IPS-15b (cell line): ENCODE measurements at regions not wholly inside any gene's neighbourhood (a gene's known extent, or its start where the extent isn't known, plus 50 kb on each side); places are given as distances from the start of the nearest gene placed in this dataset.

Experiments
- H3K27me3 ChIP-seq: one replicate; pipeline ENCODE4 v1.6.1; 2013; ENCODE audit warnings: low read length; ENCODE audit not compliant: control insufficient read depth, insufficient read depth
- H3K36me3 ChIP-seq: one replicate; pipeline ENCODE4 v1.6.1; 2013; ENCODE audit warnings: low read length; ENCODE audit not compliant: control insufficient read depth, insufficient read depth
- H3K4me1 ChIP-seq: one replicate; pipeline ENCODE4 v1.6.1; 2013; ENCODE audit warnings: mild to moderate bottlenecking, low read length; ENCODE audit not compliant: control insufficient read depth, insufficient read depth
- H3K4me3 ChIP-seq: one replicate; pipeline ENCODE4 v1.5.1; 2013; ENCODE audit warnings: low read depth, low read length
- H3K9ac ChIP-seq: one replicate; pipeline ENCODE4 v1.6.1; 2013; ENCODE audit warnings: low read depth, mild to moderate bottlenecking, low read length
- H3K9me3 ChIP-seq: one replicate; pipeline ENCODE4 v1.6.1; 2013; ENCODE audit warnings: mild to moderate bottlenecking, low read length; ENCODE audit not compliant: control insufficient read depth, insufficient read depth

- Histone ChIP-seq H3K27me3 (peaks cover 15% of the 10 kb centered on the region), H3K9me3 (no peaks in the 10 kb centered on the region), H3K9ac (no peak overlapping the region), H3K4me3 (no peak overlapping the region), H3K4me1 (peaks cover 2% of the 10 kb centered on the region), H3K36me3 (no peaks in the 10 kb centered on the region)
These were observed 126.5 kb downstream of the MRPL36 start for GRCh38 chr5:1673042-1673677.

DNA sequence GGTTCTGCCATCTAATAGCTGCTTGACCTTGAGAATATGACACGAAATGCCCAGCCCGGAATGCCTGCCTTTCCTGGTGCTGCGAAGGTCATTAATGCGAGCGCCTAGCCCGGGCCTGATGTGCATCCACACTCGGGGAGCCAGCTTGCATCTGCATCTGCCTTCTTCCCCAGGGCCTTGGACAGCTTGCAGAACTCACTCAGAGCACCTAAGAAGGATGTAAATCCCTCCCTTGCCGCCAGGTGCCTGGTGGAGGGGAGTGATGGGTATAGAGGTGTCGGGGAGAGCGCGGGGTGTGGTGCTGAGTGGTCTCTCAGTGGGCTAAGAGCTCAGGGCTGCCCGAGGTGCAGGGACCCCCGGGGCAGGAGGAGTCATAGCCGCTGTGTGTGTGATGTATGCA is 127.2 kb downstream of the MRPL36 start:
- Histone ChIP-seq H3K36me3 (no peaks in the 10 kb centered on the region), H3K9ac (no peak overlapping the region), H3K27me3 (peaks cover 22% of the 10 kb centered on the region), H3K4me3 (no peak overlapping the region), H3K4me1 (peaks cover 2% of the 10 kb centered on the region), H3K9me3 (no peaks in the 10 kb centered on the region)

DNA sequence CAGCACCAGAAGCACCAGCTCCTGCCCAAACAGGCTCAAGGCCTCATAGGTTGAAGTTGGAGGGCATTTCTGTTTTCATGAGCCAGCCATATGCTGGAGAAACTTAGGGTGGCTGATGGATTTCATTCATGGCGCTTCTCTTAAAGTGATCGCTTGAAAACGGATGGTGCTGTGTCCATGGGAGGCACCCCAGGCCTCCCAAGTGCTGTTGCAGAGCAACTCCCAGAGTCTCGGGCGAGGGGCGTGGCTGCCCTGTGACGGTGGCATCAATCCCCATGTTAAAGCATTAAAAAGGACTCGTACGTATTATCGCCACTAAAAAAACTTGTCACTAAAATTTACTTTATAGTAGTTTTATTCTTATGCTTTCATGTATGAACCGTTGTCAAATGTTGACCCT is 128.3 kb downstream of the MRPL36 start:
- no peaks in the 10 kb centered on the region for H3K9me3 ChIP-seq
- H3K9ac ChIP-seq, result no peak overlapping the region
- no peaks in the 10 kb centered on the region for H3K36me3 ChIP-seq
- no peak overlapping the region for H3K4me3 ChIP-seq
- H3K27me3 ChIP-seq, result peaks cover 22% of the 10 kb centered on the region
- peaks cover 2% of the 10 kb centered on the region for H3K4me1 ChIP-seq

DNA sequence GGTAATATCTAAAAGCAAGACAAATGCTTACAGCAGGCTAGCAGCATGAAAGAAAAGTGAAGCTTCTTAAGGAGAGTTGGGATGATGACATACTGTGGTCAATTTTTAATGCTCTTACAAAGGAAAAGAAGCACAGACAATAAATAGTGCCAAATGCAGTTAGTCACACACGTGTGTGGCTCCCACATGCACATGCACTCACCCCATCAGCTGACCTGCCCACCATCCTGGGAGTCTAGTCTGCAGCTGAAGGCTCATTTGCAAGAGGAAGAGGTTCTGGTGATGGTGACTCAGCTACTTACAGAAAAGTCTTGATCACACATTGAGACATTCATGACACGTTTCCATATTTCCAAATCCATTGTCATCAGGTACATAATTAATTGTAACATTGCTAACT is 129.3 kb downstream of the MRPL36 start:
- Histone ChIP-seq H3K9ac (no peak overlapping the region), H3K4me1 (peaks cover 2% of the 10 kb centered on the region), H3K4me3 (no peak overlapping the region), H3K9me3 (no peaks in the 10 kb centered on the region), H3K36me3 (no peaks in the 10 kb centered on the region), H3K27me3 (peaks cover 31% of the 10 kb centered on the region)

- peaks cover 38% of the 10 kb centered on the region for H3K27me3 ChIP-seq
- no peak overlapping the region for H3K4me3 ChIP-seq
- H3K4me1 ChIP-seq, result peaks cover 2% of the 10 kb centered on the region
These were observed 130.1 kb downstream of the MRPL36 start for GRCh38 chr5:1669276-1670155.

DNA sequence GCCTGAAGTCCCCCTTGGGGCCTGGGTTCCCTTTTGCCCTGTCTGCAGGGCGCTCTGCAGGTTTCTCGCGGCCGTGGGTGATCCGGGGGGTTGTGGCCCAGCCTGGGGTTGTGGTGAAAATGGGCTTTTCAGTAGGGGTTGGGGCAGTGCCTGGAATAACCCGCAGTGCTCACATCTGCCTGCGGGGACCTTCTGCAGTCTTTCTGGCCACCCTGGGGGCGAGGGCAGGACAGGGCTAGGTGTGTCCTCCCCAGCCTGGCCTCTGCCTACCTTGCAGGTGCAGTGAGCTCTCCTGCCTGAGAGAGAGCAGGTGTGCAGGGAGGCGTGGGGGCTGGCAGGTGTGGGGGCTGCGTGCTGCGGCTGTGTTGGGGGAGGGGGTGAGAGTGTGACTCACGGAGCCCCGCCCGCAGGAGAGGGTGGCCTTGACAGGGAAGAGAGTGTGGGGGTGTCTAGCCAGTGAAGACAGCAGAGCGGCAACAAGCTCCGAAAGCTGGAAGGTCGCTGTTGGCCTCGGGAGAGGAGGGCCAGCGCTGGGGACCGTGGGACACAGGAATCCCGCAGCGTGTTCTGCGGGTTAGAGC is 131.4 kb downstream of the MRPL36 start:
- peak overlapping the region; percentile 48 for H3K4me3 ChIP-seq
- peaks cover 2% of the 10 kb centered on the region for H3K4me1 ChIP-seq
- H3K27me3 ChIP-seq, result peaks cover 38% of the 10 kb centered on the region
- H3K9me3 ChIP-seq, result no peaks in the 10 kb centered on the region
- H3K36me3 ChIP-seq, result no peaks in the 10 kb centered on the region
- H3K9ac ChIP-seq, result no peak overlapping the region

More at GRCh38 chr5:1669276-1670155, 130.1 kb downstream of the MRPL36 start:
- Histone ChIP-seq H3K36me3 (no peaks in the 10 kb centered on the region), H3K9me3 (no peaks in the 10 kb centered on the region), H3K9ac (no peak overlapping the region)

DNA sequence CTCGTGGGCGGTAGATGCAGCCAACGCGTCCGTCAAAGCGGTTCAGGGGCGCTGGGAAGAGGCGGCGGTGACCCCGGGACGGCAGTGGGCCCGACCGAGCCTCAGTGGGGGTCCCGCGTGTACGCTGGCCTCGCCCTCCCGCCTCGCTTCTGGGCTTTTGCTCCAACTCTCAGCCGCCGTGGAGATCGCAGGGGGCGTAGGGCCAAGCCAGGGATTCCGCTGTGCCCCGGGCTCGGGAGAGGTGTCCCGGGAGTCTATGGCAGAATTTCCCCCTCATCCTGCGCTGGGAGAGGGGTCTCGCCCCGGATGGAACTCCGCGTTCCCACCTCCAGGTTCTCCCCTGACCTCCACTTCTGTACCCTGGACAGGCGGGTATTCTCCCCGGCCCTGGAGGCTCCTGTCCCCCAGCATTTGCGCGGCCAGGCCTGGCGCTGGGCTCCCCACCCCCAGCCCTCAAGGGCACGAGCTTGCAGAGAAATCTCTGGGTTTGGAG is 131.9 kb downstream of the MRPL36 start:
- Histone ChIP-seq H3K9ac (no peak overlapping the region), H3K36me3 (no peaks in the 10 kb centered on the region), H3K9me3 (no peaks in the 10 kb centered on the region), H3K4me3 (peak overlapping the region; percentile 48), H3K27me3 (peaks cover 38% of the 10 kb centered on the region), H3K4me1 (peaks cover 2% of the 10 kb centered on the region)

- H3K9me3 ChIP-seq, result no peaks in the 10 kb centered on the region
- peak overlapping the region; percentile 48 for H3K4me3 ChIP-seq
- peaks cover 38% of the 10 kb centered on the region for H3K27me3 ChIP-seq
- H3K36me3 ChIP-seq, result no peaks in the 10 kb centered on the region
- no peak overlapping the region for H3K9ac ChIP-seq
- peaks cover 2% of the 10 kb centered on the region for H3K4me1 ChIP-seq
These were observed 132.6 kb downstream of the MRPL36 start for GRCh38 chr5:1666812-1667588.

DNA sequence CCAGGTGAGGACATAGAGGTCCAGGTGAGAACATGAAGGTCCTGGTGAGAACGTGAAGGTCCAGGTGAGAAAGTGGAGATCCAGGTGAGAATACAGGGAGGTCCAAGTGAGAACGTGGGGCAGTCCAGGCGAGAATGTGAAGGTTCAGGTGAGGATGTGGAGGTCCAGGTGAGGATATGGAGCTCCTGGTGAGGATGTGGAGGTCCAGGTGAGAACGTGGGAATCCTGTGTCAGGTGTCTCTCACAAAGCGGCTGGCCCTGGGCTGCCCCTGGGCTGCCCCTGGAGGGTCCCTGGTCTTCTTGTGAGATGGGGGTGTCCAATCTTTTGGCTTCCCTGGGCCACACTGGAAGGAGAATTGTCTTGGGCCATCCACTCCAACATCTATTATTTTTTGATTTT is 133.4 kb downstream of the MRPL36 start:
- no peak overlapping the region for H3K9ac ChIP-seq
- peaks cover 38% of the 10 kb centered on the region for H3K27me3 ChIP-seq
- H3K4me1 ChIP-seq, result peaks cover 2% of the 10 kb centered on the region
- H3K9me3 ChIP-seq, result no peaks in the 10 kb centered on the region
- H3K36me3 ChIP-seq, result no peaks in the 10 kb centered on the region
- H3K4me3 ChIP-seq, result no peak overlapping the region

- peaks cover 2% of the 10 kb centered on the region for H3K4me1 ChIP-seq
These were observed 133.8 kb downstream of the MRPL36 start for GRCh38 chr5:1665803-1666202.

DNA sequence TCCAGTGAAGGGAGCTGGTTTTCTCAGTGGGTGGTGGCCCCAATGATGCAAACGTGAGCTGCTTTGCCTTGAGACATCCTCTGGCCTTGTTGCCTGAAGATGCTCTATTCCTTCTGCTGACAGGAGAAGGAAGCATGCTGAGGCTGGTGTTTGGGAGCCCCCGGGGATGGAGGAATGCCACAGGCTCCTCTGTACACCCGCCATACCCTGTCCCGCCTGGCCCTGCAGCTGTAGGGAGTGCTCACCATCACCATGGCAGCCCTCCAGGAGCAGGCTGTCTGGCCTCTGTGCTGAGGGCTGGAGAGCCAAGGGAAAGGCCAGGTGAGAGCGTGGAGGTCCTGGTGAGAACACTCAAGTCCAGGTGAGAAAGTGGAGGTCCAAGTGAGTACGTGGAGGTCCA is 134.4 kb downstream of the MRPL36 start:
- Histone ChIP-seq H3K36me3 (no peaks in the 10 kb centered on the region), H3K27me3 (peaks cover 38% of the 10 kb centered on the region), H3K4me3 (no peak overlapping the region), H3K4me1 (peaks cover 2% of the 10 kb centered on the region), H3K9ac (no peak overlapping the region), H3K9me3 (no peaks in the 10 kb centered on the region)

More at GRCh38 chr5:1665803-1666202, 133.8 kb downstream of the MRPL36 start:
- Histone ChIP-seq H3K27me3 (peaks cover 38% of the 10 kb centered on the region), H3K4me3 (no peak overlapping the region), H3K9me3 (no peaks in the 10 kb centered on the region), H3K9ac (no peak overlapping the region), H3K36me3 (no peaks in the 10 kb centered on the region)
